Activated CD4-positive, alpha-beta memory T cell treated with anti-CD3 and anti-CD28 coated beads for 36 hours (primary cell): ENCODE measurements at regions not wholly inside any gene's neighbourhood (a gene's known extent, or its start where the extent isn't known, plus 50 kb on each side); places are given as distances from the start of the nearest gene placed in this dataset.

Experiments used
- CTCF ChIA-PET: fragments of 350-600 bp; sonication (Branson Sonifier 250); formaldehyde crosslinking; loops from one replicate; lab custom pipeline; 2021; ENCODE audit warnings: antibody characterized with exemption, inconsistent platforms; lab: Charles Lee
- POLR2A ChIA-PET: fragments of 350-600 bp; sonication (Branson Sonifier 250); formaldehyde crosslinking; loops from one replicate; lab custom pipeline; 2021; ENCODE audit warnings: antibody characterized with exemption; lab: Charles Lee
- DNase-seq: peaks from one replicate; pipeline ENCODE4 v3.0.0-alpha.2; 2020
- H3K27ac Mint-ChIP-seq: one replicate; pipeline ENCODE4 v1.8.0; 2021; ENCODE audit warnings: mixed read lengths
- H3K27me3 Mint-ChIP-seq: one replicate; pipeline ENCODE4 v1.8.0; 2021; ENCODE audit warnings: mixed read lengths
- H3K36me3 Mint-ChIP-seq: one replicate; pipeline ENCODE4 v1.8.0; 2021; ENCODE audit warnings: mixed read lengths
- H3K4me1 Mint-ChIP-seq: one replicate; pipeline ENCODE4 v1.8.0; 2021; ENCODE audit warnings: low read depth, mixed read lengths
- H3K4me3 Mint-ChIP-seq: one replicate; pipeline ENCODE4 v1.8.0; 2021; ENCODE audit warnings: mild to moderate bottlenecking, mixed read lengths
- H3K9me3 Mint-ChIP-seq: one replicate; pipeline ENCODE4 v1.8.0; 2021; ENCODE audit warnings: mixed read lengths
- intact Hi-C: fragments of 100-400 bp; cut with micrococcal nuclease; formaldehyde crosslinking; loops from one replicate; pipeline ENCODE4 v1.15.1; 2023

GRCh38 chr12:54128416-54128815, 60.4 kb downstream of the SMUG1 start:
- Mint-ChIP-seq H3K4me1 (peaks cover 9% of the 10 kb centered on the region), H3K9me3 (no peaks in the 10 kb centered on the region), H3K36me3 (no peaks in the 10 kb centered on the region), H3K27me3 (peaks cover 52% of the 10 kb centered on the region), H3K27ac (no peak overlapping the region), H3K4me3 (no peak overlapping the region)
- ChIA-PET CTCF (no interaction called here), POLR2A (no interaction called here)
- no peak for DNase-seq
- intact Hi-C loops = no loop called here

GRCh38 chr12:54129028-54129903, 59.5 kb downstream of the SMUG1 start:
- no peak for DNase-seq
- Mint-ChIP-seq H3K27me3 (peaks cover 44% of the 10 kb centered on the region), H3K27ac (no peak overlapping the region), H3K9me3 (no peaks in the 10 kb centered on the region), H3K36me3 (no peaks in the 10 kb centered on the region), H3K4me3 (no peak overlapping the region), H3K4me1 (peaks cover 9% of the 10 kb centered on the region)
- ChIA-PET POLR2A (no interaction called here), CTCF (no interaction called here)
- intact Hi-C loops = no loop called here
